Mesenchymal stem cell (in vitro differentiated cells and primary cell): ENCODE measurements at regions not wholly inside any gene's neighbourhood (a gene's known extent, or its start where the extent isn't known, plus 50 kb on each side); places are given as distances from the start of the nearest gene placed in this dataset.
"Not testable (repeated sequence)": the region's sequence is repeated elsewhere in the genome, so short reads cannot be mapped to it uniquely, and the experiment has no call there.

Experiments
- DNase-seq: peaks from one replicate; pipeline ENCODE4 v3.0.0-alpha.2; 2013
- H2AFZ ChIP-seq: one replicate; pipeline ENCODE4 v1.6.1; 2013; ENCODE audit warnings: low read depth, mild to moderate bottlenecking, control low read depth, inconsistent platforms, low read length, moderate library complexity
- H2AK5ac ChIP-seq: 2 replicates; pipeline ENCODE4 v1.6.1; 2013; ENCODE audit warnings: low read length, moderate library complexity, mild to moderate bottlenecking, inconsistent platforms; ENCODE audit not compliant: severe bottlenecking
- H2BK120ac ChIP-seq: one replicate; pipeline ENCODE4 v1.6.1; 2013; ENCODE audit warnings: low read depth, mild to moderate bottlenecking, inconsistent platforms, low read length, moderate library complexity
- H2BK12ac ChIP-seq, 2 experiments: one replicate each; pipeline ENCODE4 v1.6.1; 2013; ENCODE audit warnings: inconsistent platforms in 2 of 2, low read length in 2 of 2, mild to moderate bottlenecking in 2 of 2, moderate library complexity in 2 of 2, control low read depth in 1 of 2
- H2BK15ac ChIP-seq: one replicate; pipeline ENCODE4 v1.6.1; 2013; ENCODE audit warnings: mild to moderate bottlenecking, low read depth, inconsistent platforms; ENCODE audit not compliant: poor library complexity, severe bottlenecking
- H2BK5ac ChIP-seq: 2 replicates; pipeline ENCODE4 v1.6.1; 2013; ENCODE audit warnings: low read depth, mild to moderate bottlenecking, low read length, control low read depth, inconsistent platforms; ENCODE audit not compliant: poor library complexity, severe bottlenecking
- H3K14ac ChIP-seq, 2 experiments: one replicate each; pipeline ENCODE4 v1.6.1; 2013; ENCODE audit warnings: inconsistent platforms in 2 of 2, low read length in 2 of 2, control low read depth in 1 of 2, mild to moderate bottlenecking in 1 of 2, moderate library complexity in 1 of 2
- H3K18ac ChIP-seq, 2 experiments: one replicate each; pipeline ENCODE4 v1.6.1; 2013; ENCODE audit warnings: inconsistent platforms in 2 of 2, low read length in 2 of 2, control low read depth in 1 of 2, low read depth in 1 of 2, mild to moderate bottlenecking in 1 of 2
- H3K23ac ChIP-seq, 2 experiments: one replicate each; pipeline ENCODE4 v1.6.1; 2013; ENCODE audit warnings: inconsistent platforms in 2 of 2, low read length in 2 of 2, mild to moderate bottlenecking in 2 of 2, moderate library complexity in 2 of 2, control low read depth in 1 of 2
- H3K27ac ChIP-seq: 2 replicates; pipeline ENCODE4 v1.5.1; 2013; ENCODE audit warnings: mild to moderate bottlenecking, moderate library complexity, low read length, control low read depth, inconsistent platforms; ENCODE audit not compliant: poor library complexity, severe bottlenecking
- H3K27me3 ChIP-seq, 2 experiments: 2 replicates each; pipeline versions ENCODE4 v1.6.1 to v1.7.0; 2013; ENCODE audit warnings: low read length in 2 of 2, mild to moderate bottlenecking in 2 of 2, moderate library complexity in 2 of 2, control low read depth in 1 of 2, inconsistent platforms in 1 of 2; ENCODE audit not compliant: control insufficient read depth in 1 of 2, insufficient read depth in 1 of 2
- H3K36me3 ChIP-seq, 2 experiments: 2 replicates each; pipeline versions ENCODE4 v1.6.1 to v1.7.0; 2013; ENCODE audit warnings: low read length in 2 of 2, control low read depth in 1 of 2, inconsistent platforms in 1 of 2, low read depth in 1 of 2, mild to moderate bottlenecking in 1 of 2; ENCODE audit not compliant: insufficient read depth in 2 of 2, control insufficient read depth in 1 of 2
- H3K4ac ChIP-seq, 2 experiments: one replicate each; pipeline ENCODE4 v1.6.1; 2013; ENCODE audit warnings: inconsistent platforms in 2 of 2, low read length in 2 of 2, mild to moderate bottlenecking in 2 of 2, moderate library complexity in 2 of 2, control low read depth in 1 of 2, low read depth in 1 of 2
- H3K4me1 ChIP-seq: 2 replicates; pipeline ENCODE4 v1.6.1; 2013; ENCODE audit warnings: low read depth, low read length, control low read depth; ENCODE audit not compliant: control insufficient read depth, insufficient read depth
- H3K4me2 ChIP-seq: 2 replicates; pipeline ENCODE4 v1.6.1; 2013; ENCODE audit warnings: low read length, mild to moderate bottlenecking, inconsistent platforms; ENCODE audit not compliant: poor library complexity, severe bottlenecking
- H3K4me3 ChIP-seq, 2 experiments: 2 replicates each; pipeline versions ENCODE4 v1.5.1 to v1.7.0; 2013; ENCODE audit warnings: low read length in 2 of 2, mild to moderate bottlenecking in 2 of 2, control low read depth in 1 of 2, low read depth in 1 of 2; ENCODE audit not compliant: insufficient read depth in 1 of 2
- H3K79me1 ChIP-seq: replicated peaks from 2 replicates; pipeline ENCODE4 v1.6.1; 2013; ENCODE audit warnings: mild to moderate bottlenecking, control low read depth, low read length, inconsistent platforms; ENCODE audit not compliant: poor library complexity, severe bottlenecking
- H3K9ac ChIP-seq: 2 replicates; pipeline ENCODE4 v1.7.0; 2013; ENCODE audit warnings: mild to moderate bottlenecking, low read length, moderate library complexity
- H3K9me3 ChIP-seq: 2 replicates; pipeline ENCODE4 v1.7.0; 2013; ENCODE audit warnings: mild to moderate bottlenecking, low read length; ENCODE audit not compliant: control insufficient read depth
- H4K8ac ChIP-seq: one replicate; pipeline ENCODE4 v1.6.1; 2013; ENCODE audit warnings: inconsistent platforms, mild to moderate bottlenecking, low read length, moderate library complexity
- H4K91ac ChIP-seq: one replicate; pipeline ENCODE4 v1.6.1; 2013; ENCODE audit warnings: mild to moderate bottlenecking, low read length, inconsistent platforms
- WGBS: methylation state at CpG from one replicate; pipeline ENCODE4 v1.1.7; 2013; ENCODE audit warnings: mixed read lengths; 5-methylcytosine and 5-hydroxymethylcytosine counted together

- Histone ChIP-seq H4K8ac (no peak overlapping the region), H3K4me1 (no peaks in the 10 kb centered on the region), H3K4me3 (no peak overlapping the region), H3K9me3 (no peaks in the 10 kb centered on the region), H2BK12ac (no peak overlapping the region), H3K4me2 (no peak overlapping the region), H3K79me1 (no peaks in the 10 kb centered on the region), H2AK5ac (no peak overlapping the region), H2BK5ac (no peak overlapping the region), H3K9ac (no peak overlapping the region), H3K4ac (no peak overlapping the region), H3K14ac (no peak overlapping the region), H3K36me3 (no peaks in the 10 kb centered on the region), H2BK120ac (no peak overlapping the region), H2BK15ac (no peak overlapping the region), H4K91ac (no peak overlapping the region), H3K27me3 (no peaks in the 10 kb centered on the region), H3K23ac (no peak overlapping the region), H3K18ac (no peak overlapping the region), H2AFZ (no peak overlapping the region), H3K27ac (no peak overlapping the region)
- no peak for DNase-seq
- WGBS, result no CpG with 5 or more reads among the region's 1 CpG
Measured at GRCh38 chr12:59344224-59344623, 251.6 kb upstream of the SLC16A7 start.

GRCh38 chr12:59329462-59329861 lies 266.4 kb upstream of the SLC16A7 start:
- Histone ChIP-seq H3K9me3 (no peaks in the 10 kb centered on the region), H4K8ac (no peak overlapping the region), H3K14ac (no peak overlapping the region), H3K27ac (no peak overlapping the region), H3K4me3 (no peak overlapping the region), H3K4me2 (no peak overlapping the region), H3K4ac (no peak overlapping the region), H2BK15ac (no peak overlapping the region), H4K91ac (no peak overlapping the region), H2BK12ac (no peak overlapping the region), H3K79me1 (no peaks in the 10 kb centered on the region), H3K27me3 (no peaks in the 10 kb centered on the region), H2BK5ac (no peak overlapping the region), H2AK5ac (no peak overlapping the region), H3K18ac (no peak overlapping the region), H3K23ac (no peak overlapping the region), H3K9ac (no peak overlapping the region), H3K36me3 (no peaks in the 10 kb centered on the region), H2AFZ (no peak overlapping the region), H3K4me1 (no peaks in the 10 kb centered on the region), H2BK120ac (no peak overlapping the region)
- no peak for DNase-seq
- WGBS, result 18% methylated on average over 2 of the region's 2 CpGs

GRCh38 chr12:59328395-59329075 lies 267.3 kb upstream of the SLC16A7 start:
- H2AFZ ChIP-seq, H3K79me1 ChIP-seq, H4K8ac ChIP-seq, H3K4ac ChIP-seq, H3K18ac ChIP-seq, H3K36me3 ChIP-seq, H2AK5ac ChIP-seq, H3K4me2 ChIP-seq, H3K27ac ChIP-seq, H2BK15ac ChIP-seq, H3K14ac ChIP-seq, H3K27me3 ChIP-seq, H2BK5ac ChIP-seq, H2BK120ac ChIP-seq, H3K4me1 ChIP-seq, H3K9me3 ChIP-seq, H2BK12ac ChIP-seq, DNase-seq, H3K9ac ChIP-seq, H3K23ac ChIP-seq, H4K91ac ChIP-seq, H3K4me3 ChIP-seq: not testable (repeated sequence)
- WGBS, result 54% methylated on average over 15 of the region's 15 CpGs

GRCh38 chr12:59326457-59326856 lies 269.4 kb upstream of the SLC16A7 start:
- not testable (repeated sequence) for H2AK5ac ChIP-seq, H3K4me3 ChIP-seq, H2BK15ac ChIP-seq, H4K91ac ChIP-seq, H4K8ac ChIP-seq, H3K4me2 ChIP-seq, H3K36me3 ChIP-seq, H3K9ac ChIP-seq, H3K4ac ChIP-seq, H3K27me3 ChIP-seq, H3K14ac ChIP-seq, H3K9me3 ChIP-seq, H3K18ac ChIP-seq, DNase-seq, H2BK12ac ChIP-seq, H2BK5ac ChIP-seq, H3K4me1 ChIP-seq, H3K27ac ChIP-seq, H3K79me1 ChIP-seq, H2BK120ac ChIP-seq, H3K23ac ChIP-seq, H2AFZ ChIP-seq
- WGBS, result 41% methylated on average over 11 of the region's 12 CpGs
